Osteoblast (primary cell): ENCODE measurements at regions not wholly inside any gene's neighbourhood (a gene's known extent, or its start where the extent isn't known, plus 50 kb on each side); places are given as distances from the start of the nearest gene placed in this dataset.

Experiments
- DNase-seq: peaks from one replicate; pipeline ENCODE4 v3.0.0; 2011; ENCODE audit warnings: low spot score, mixed read lengths; ENCODE audit not compliant: insufficient read length; ENCODE audit errors: missing footprints
- H2AFZ ChIP-seq: 2 replicates; pipeline ENCODE4 v1.6.0; 2011; ENCODE audit warnings: mild to moderate bottlenecking, low read length
- H3K27ac ChIP-seq: 2 replicates; pipeline ENCODE4 v1.5.1; 2011; ENCODE audit warnings: mild to moderate bottlenecking, low read depth, low read length, moderate library complexity
- H3K27me3 ChIP-seq: 2 replicates; pipeline ENCODE4 v1.6.0; 2012; ENCODE audit warnings: mild to moderate bottlenecking, control low read depth, inconsistent platforms, low read length, moderate library complexity; ENCODE audit not compliant: insufficient read depth
- H3K36me3 ChIP-seq: 2 replicates; pipeline ENCODE4 v1.5.1; 2011; ENCODE audit warnings: mild to moderate bottlenecking, low read length, control low read depth, moderate library complexity; ENCODE audit not compliant: insufficient read depth
- H3K4me1 ChIP-seq: 2 replicates; pipeline ENCODE4 v1.5.1; 2011; ENCODE audit warnings: mild to moderate bottlenecking, low read length, control low read depth, moderate library complexity; ENCODE audit not compliant: insufficient read depth
- H3K4me2 ChIP-seq: 2 replicates; pipeline ENCODE4 v1.6.0; 2011; ENCODE audit warnings: mild to moderate bottlenecking, low read length; ENCODE audit not compliant: insufficient read depth
- H3K4me3 ChIP-seq: fragments of 200-600 bp; sonication (generic); 3 replicates; pipeline ENCODE4 v1.5.1; 2012; ENCODE audit warnings: mild to moderate bottlenecking, low read length, inconsistent platforms; ENCODE audit not compliant: insufficient read depth
- H3K79me2 ChIP-seq: 2 replicates; pipeline ENCODE4 v1.6.0; 2012; ENCODE audit warnings: mild to moderate bottlenecking, low read length, control low read depth, inconsistent platforms; ENCODE audit not compliant: insufficient read depth
- H3K9me3 ChIP-seq: 2 replicates; pipeline ENCODE4 v1.5.1; 2011; ENCODE audit warnings: low read depth, low read length, control low read depth
- H4K20me1 ChIP-seq: 2 replicates; pipeline ENCODE4 v1.6.0; 2012; ENCODE audit warnings: mild to moderate bottlenecking, low read length, control low read depth; ENCODE audit not compliant: insufficient read depth
- TF ChIP-seq, protein P1 (sequence below): IDR thresholded peaks from 2 replicates; pipeline ENCODE4 v1.5.1; 2011; ENCODE audit warnings: mild to moderate bottlenecking, low read depth, low read length, moderate library complexity; ENCODE audit errors: extremely low read depth

DNA sequence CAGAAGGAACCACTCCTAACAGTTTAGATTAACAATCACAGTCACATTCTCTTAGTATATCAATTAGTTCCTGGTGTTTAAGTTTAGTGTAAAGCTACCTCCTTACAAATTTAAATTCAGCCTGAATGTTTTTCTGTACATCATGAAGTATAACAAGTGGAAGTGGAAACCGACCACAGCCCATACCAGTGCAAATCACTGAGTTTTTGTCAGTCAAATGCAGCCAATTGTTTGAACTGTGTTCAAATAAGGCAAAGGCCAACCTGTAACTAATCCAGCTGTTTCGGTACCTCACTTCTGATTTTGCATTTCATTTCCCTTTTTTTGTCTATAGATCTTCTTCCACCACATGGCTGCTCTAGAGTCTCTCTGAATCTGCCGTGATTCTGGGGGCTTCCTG, 1215.3 kb downstream of the PCDH18 start:
- Histone ChIP-seq H3K27ac (no peak overlapping the region), H2AFZ (no peak overlapping the region), H3K4me1 (no peaks in the 10 kb centered on the region), H3K4me2 (no peak overlapping the region), H3K79me2 (no peaks in the 10 kb centered on the region), H3K9me3 (no peaks in the 10 kb centered on the region), H4K20me1 (no peaks in the 10 kb centered on the region), H3K27me3 (no peaks in the 10 kb centered on the region), H3K4me3 (no peak overlapping the region), H3K36me3 (no peaks in the 10 kb centered on the region)
- no peak for DNase-seq
- TF ChIP-seq, protein P1, sequence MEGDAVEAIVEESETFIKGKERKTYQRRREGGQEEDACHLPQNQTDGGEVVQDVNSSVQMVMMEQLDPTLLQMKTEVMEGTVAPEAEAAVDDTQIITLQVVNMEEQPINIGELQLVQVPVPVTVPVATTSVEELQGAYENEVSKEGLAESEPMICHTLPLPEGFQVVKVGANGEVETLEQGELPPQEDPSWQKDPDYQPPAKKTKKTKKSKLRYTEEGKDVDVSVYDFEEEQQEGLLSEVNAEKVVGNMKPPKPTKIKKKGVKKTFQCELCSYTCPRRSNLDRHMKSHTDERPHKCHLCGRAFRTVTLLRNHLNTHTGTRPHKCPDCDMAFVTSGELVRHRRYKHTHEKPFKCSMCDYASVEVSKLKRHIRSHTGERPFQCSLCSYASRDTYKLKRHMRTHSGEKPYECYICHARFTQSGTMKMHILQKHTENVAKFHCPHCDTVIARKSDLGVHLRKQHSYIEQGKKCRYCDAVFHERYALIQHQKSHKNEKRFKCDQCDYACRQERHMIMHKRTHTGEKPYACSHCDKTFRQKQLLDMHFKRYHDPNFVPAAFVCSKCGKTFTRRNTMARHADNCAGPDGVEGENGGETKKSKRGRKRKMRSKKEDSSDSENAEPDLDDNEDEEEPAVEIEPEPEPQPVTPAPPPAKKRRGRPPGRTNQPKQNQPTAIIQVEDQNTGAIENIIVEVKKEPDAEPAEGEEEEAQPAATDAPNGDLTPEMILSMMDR = no peak

DNA sequence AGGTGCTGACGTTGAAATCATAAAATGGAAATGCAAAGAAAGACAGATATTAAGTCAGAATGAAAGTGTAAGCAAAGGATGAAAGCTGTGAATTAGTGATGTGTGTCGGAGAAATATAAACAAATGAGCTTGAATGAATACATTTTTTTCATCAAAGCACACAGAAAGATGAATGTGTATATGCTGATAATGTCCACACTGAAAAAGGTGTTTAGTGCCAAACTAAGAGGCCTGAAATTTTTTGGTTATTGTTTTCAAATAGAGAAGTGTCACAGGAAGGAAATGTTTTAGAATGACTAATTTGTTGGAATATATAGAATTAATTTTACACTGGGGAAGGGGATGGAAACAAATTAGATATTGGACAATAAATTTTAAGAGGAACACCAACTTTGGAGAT, 1217.6 kb downstream of the PCDH18 start:
- TF ChIP-seq, protein P1 = no peak
- Histone ChIP-seq H3K27ac (no peak overlapping the region), H3K4me3 (no peak overlapping the region), H3K9me3 (no peaks in the 10 kb centered on the region), H3K4me1 (no peaks in the 10 kb centered on the region), H3K4me2 (no peak overlapping the region), H4K20me1 (no peaks in the 10 kb centered on the region), H2AFZ (no peak overlapping the region), H3K27me3 (no peaks in the 10 kb centered on the region), H3K36me3 (no peaks in the 10 kb centered on the region), H3K79me2 (no peaks in the 10 kb centered on the region)
- DNase-seq = no peak

GRCh38 chr4:136311774-136312173, 1220.5 kb downstream of the PCDH18 start:
- no peak overlapping the region for H3K27ac ChIP-seq
- H3K4me2 ChIP-seq = no peak overlapping the region
- H2AFZ ChIP-seq = no peak overlapping the region
- no peaks in the 10 kb centered on the region for H3K36me3 ChIP-seq
- TF ChIP-seq, protein P1 = no peak
- no peaks in the 10 kb centered on the region for H4K20me1 ChIP-seq
- H3K9me3 ChIP-seq = no peaks in the 10 kb centered on the region
- H3K79me2 ChIP-seq = no peaks in the 10 kb centered on the region
- H3K4me1 ChIP-seq = no peaks in the 10 kb centered on the region
- H3K27me3 ChIP-seq = no peaks in the 10 kb centered on the region
- H3K4me3 ChIP-seq = no peak overlapping the region
- DNase-seq = no peak

GRCh38 chr4:136307765-136308164, 1224.5 kb downstream of the PCDH18 start:
- Histone ChIP-seq H3K79me2 (no peaks in the 10 kb centered on the region), H3K4me3 (no peak overlapping the region), H3K27me3 (no peaks in the 10 kb centered on the region), H2AFZ (no peak overlapping the region), H3K4me1 (no peaks in the 10 kb centered on the region), H4K20me1 (no peaks in the 10 kb centered on the region), H3K36me3 (no peaks in the 10 kb centered on the region), H3K27ac (no peak overlapping the region), H3K4me2 (no peak overlapping the region), H3K9me3 (no peaks in the 10 kb centered on the region)
- no peak for DNase-seq
- TF ChIP-seq, protein P1 = no peak
